Epithelial cell of esophagus (primary cell): ENCODE measurements at regions not wholly inside any gene's neighbourhood (a gene's known extent, or its start where the extent isn't known, plus 50 kb on each side); places are given as distances from the start of the nearest gene placed in this dataset.

Experiments
- DNase-seq: peaks from one replicate; pipeline ENCODE4 v3.0.0; 2010; ENCODE audit warnings: low read depth
- H3K4me3 ChIP-seq: 2 replicates; pipeline ENCODE4 v1.5.1; 2011; ENCODE audit warnings: mild to moderate bottlenecking, low read length, control low read depth
- CTCF ChIP-seq: IDR thresholded peaks from 2 replicates; pipeline ENCODE4 v1.5.1; 2011; ENCODE audit warnings: low read depth, mild to moderate bottlenecking, low read length, control low read depth, inconsistent platforms; ENCODE audit not compliant: insufficient read depth; ENCODE audit errors: missing control alignments

GRCh38 chr14:97976861-97977260 lies 1179.7 kb downstream of the VRK1 start:
- TF ChIP-seq CTCF, result no peak
- DNase-seq, result no peak
- no peak overlapping the region for H3K4me3 ChIP-seq

GRCh38 chr14:97977651-97978261 lies 1180.6 kb downstream of the VRK1 start:
- peak; percentile 68 for DNase-seq
- TF ChIP-seq CTCF, result no peak
- H3K4me3 ChIP-seq, result peak overlapping the region; percentile 20

- peak; percentile 88 for DNase-seq
- H3K4me3 ChIP-seq, result no peak overlapping the region
These were observed 1181.2 kb downstream of the VRK1 start for GRCh38 chr14:97978341-97978740.

GRCh38 chr14:97993508-97994019 lies 1196.4 kb downstream of the VRK1 start:
- H3K4me3 ChIP-seq, result no peak overlapping the region
- no peak for DNase-seq
- no peak for TF ChIP-seq CTCF

More at GRCh38 chr14:97978341-97978740, 1181.2 kb downstream of the VRK1 start:
- peak; percentile 72 for TF ChIP-seq CTCF

GRCh38 chr14:97994020-97994531 lies 1196.9 kb downstream of the VRK1 start:
- DNase-seq, result no peak
- no peak overlapping the region for H3K4me3 ChIP-seq
- no peak for TF ChIP-seq CTCF

GRCh38 chr14:97995038-97995437 lies 1197.9 kb downstream of the VRK1 start:
- no peak for TF ChIP-seq CTCF
- DNase-seq, result no peak
- H3K4me3 ChIP-seq, result no peak overlapping the region

- TF ChIP-seq CTCF, result no peak
- no peak for DNase-seq
- H3K4me3 ChIP-seq, result no peak overlapping the region
These were observed 1198.3 kb downstream of the VRK1 start for GRCh38 chr14:97995531-97995930.
